Endodermal cell (in vitro differentiated cells): ENCODE measurements at regions not wholly inside any gene's neighbourhood (a gene's known extent, or its start where the extent isn't known, plus 50 kb on each side); places are given as distances from the start of the nearest gene placed in this dataset.

Experiments used
- DNase-seq: peaks from one replicate; pipeline ENCODE4 v3.0.0-alpha.2; 2017
- H3K27ac ChIP-seq: 2 replicates; pipeline ENCODE4 v1.5.1; 2013; ENCODE audit warnings: mild to moderate bottlenecking, low read depth, low read length, moderate library complexity
- H3K27me3 ChIP-seq: 2 replicates; pipeline ENCODE4 v1.6.1; 2013; ENCODE audit warnings: mild to moderate bottlenecking, low read length, moderate library complexity; ENCODE audit not compliant: insufficient read depth, control insufficient read depth, poor library complexity, severe bottlenecking
- H3K36me3 ChIP-seq: 2 replicates; pipeline ENCODE4 v1.7.0; 2013; ENCODE audit warnings: mild to moderate bottlenecking, low read length, moderate library complexity; ENCODE audit not compliant: control insufficient read depth, insufficient read depth
- H3K4me1 ChIP-seq: one replicate; pipeline ENCODE4 v1.7.0; 2013; ENCODE audit warnings: low read length; ENCODE audit not compliant: control insufficient read depth, insufficient read depth
- H3K4me3 ChIP-seq: 2 replicates; pipeline ENCODE4 v1.5.1; 2013; ENCODE audit warnings: mild to moderate bottlenecking, low read length, moderate library complexity
- H3K9ac ChIP-seq: 2 replicates; pipeline ENCODE4 v1.6.1; 2013; ENCODE audit warnings: mild to moderate bottlenecking, low read length, moderate library complexity; ENCODE audit not compliant: poor library complexity, severe bottlenecking; ENCODE audit errors: extremely low read depth
- H3K9me3 ChIP-seq: 2 replicates; pipeline ENCODE4 v1.6.1; 2013; ENCODE audit warnings: mild to moderate bottlenecking, low read length, moderate library complexity; ENCODE audit not compliant: control insufficient read depth
- H3K27ac Mint-ChIP-seq: 2 replicates; pipeline ENCODE4 v1.8.0; 2020; ENCODE audit warnings: mixed read lengths
- H3K27me3 Mint-ChIP-seq: 2 replicates; pipeline ENCODE4 v1.8.0; 2021; ENCODE audit warnings: mild to moderate bottlenecking, mixed read lengths; ENCODE audit not compliant: insufficient read depth
- H3K36me3 Mint-ChIP-seq: 2 replicates; pipeline ENCODE4 v1.8.0; 2020; ENCODE audit warnings: low read depth, mixed read lengths
- H3K4me1 Mint-ChIP-seq: 2 replicates; pipeline ENCODE4 v1.8.0; 2020; ENCODE audit warnings: mixed read lengths
- H3K4me3 Mint-ChIP-seq: 2 replicates; pipeline ENCODE4 v1.8.0; 2020; ENCODE audit warnings: mild to moderate bottlenecking, moderate library complexity, mixed read lengths
- H3K9me3 Mint-ChIP-seq: 2 replicates; pipeline ENCODE4 v1.8.0; 2020; ENCODE audit warnings: mild to moderate bottlenecking, mixed read lengths
- WGBS, 2 experiments: methylation state at CpG; one replicate each; pipeline versions ENCODE4 v1.1.5 to v1.1.7; 2013; ENCODE audit warnings: missing lambda C conversion rate in 2 of 2, mixed read lengths in 1 of 2; ENCODE audit not compliant: insufficient coverage in 1 of 2, insufficient read length in 1 of 2; 5-methylcytosine and 5-hydroxymethylcytosine counted together
- TF ChIP-seq, protein P1 (sequence below): fragments of 200-600 bp; sonication (generic); conservative IDR thresholded peaks from 2 replicates; pipeline ENCODE4 v1.5.0; 2021; ENCODE audit warnings: antibody characterized with exemption, mild to moderate bottlenecking

DNA sequence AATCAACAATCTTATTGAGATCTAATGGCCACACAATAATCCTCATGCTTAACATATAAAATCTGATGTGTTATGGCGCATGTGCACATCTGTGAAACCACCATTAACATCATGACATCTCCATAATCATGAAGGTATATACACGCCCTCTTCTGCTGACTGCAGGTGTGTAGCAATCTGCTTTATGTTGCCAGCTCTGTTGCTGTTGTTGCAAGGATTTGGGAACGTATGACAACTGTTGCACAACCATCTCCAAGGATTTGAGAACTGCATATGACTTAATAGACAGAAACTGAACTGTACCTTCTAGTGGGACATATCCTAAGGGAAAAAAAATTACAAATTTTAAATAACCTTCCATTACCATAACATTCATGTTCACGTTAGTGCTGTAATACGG is 243.5 kb upstream of the HSFY2 start:
- no peaks in the 10 kb centered on the region for H3K36me3 Mint-ChIP-seq
- H3K4me1 ChIP-seq, result no peaks in the 10 kb centered on the region
- no peaks in the 10 kb centered on the region for H3K36me3 ChIP-seq
- no peaks in the 10 kb centered on the region for H3K4me1 Mint-ChIP-seq
- 86% methylated on average over 4 of the region's 5 CpGs; no CpG with 5 or more reads in 1 of the 2 experiments for WGBS, 2 experiments
- no peak overlapping the region for H3K4me3 Mint-ChIP-seq
- no peak overlapping the region for H3K4me3 ChIP-seq
- DNase-seq, result no peak
- no peaks in the 10 kb centered on the region for H3K9me3 Mint-ChIP-seq
- no peaks in the 10 kb centered on the region for H3K27me3 Mint-ChIP-seq
- no peak overlapping the region for H3K27ac Mint-ChIP-seq
- no peaks in the 10 kb centered on the region for H3K9me3 ChIP-seq
- no peak overlapping the region for H3K9ac ChIP-seq
- H3K27me3 ChIP-seq, result no peaks in the 10 kb centered on the region
- TF ChIP-seq, protein P1, sequence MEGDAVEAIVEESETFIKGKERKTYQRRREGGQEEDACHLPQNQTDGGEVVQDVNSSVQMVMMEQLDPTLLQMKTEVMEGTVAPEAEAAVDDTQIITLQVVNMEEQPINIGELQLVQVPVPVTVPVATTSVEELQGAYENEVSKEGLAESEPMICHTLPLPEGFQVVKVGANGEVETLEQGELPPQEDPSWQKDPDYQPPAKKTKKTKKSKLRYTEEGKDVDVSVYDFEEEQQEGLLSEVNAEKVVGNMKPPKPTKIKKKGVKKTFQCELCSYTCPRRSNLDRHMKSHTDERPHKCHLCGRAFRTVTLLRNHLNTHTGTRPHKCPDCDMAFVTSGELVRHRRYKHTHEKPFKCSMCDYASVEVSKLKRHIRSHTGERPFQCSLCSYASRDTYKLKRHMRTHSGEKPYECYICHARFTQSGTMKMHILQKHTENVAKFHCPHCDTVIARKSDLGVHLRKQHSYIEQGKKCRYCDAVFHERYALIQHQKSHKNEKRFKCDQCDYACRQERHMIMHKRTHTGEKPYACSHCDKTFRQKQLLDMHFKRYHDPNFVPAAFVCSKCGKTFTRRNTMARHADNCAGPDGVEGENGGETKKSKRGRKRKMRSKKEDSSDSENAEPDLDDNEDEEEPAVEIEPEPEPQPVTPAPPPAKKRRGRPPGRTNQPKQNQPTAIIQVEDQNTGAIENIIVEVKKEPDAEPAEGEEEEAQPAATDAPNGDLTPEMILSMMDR, result no peak
- no peak overlapping the region for H3K27ac ChIP-seq

DNA sequence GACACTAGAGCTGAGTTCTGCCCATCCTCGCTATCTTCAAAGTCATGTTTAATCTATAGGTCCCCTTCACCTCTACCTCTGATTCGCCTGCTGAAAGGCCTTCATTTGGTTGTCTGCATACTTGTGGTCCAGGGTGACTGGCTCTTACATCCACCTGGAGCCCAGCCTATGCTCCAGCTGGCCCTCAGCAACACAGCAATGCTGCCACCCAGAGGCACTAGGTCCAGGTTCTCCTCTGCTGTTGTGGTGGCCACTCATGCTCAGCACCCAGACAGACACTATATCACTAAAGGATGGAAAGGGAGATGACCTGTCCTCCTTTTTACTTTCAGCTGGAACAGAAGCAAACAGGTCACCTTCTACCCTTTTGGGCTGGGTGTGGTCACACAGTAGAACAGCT is 242.3 kb upstream of the HSFY2 start:
- no peak overlapping the region for H3K4me3 Mint-ChIP-seq
- Histone ChIP-seq H3K4me1 (no peaks in the 10 kb centered on the region), H3K9ac (no peak overlapping the region), H3K27ac (no peak overlapping the region), H3K4me3 (no peak overlapping the region), H3K9me3 (no peaks in the 10 kb centered on the region), H3K36me3 (no peaks in the 10 kb centered on the region), H3K27me3 (no peaks in the 10 kb centered on the region)
- no peak for DNase-seq
- H3K9me3 Mint-ChIP-seq, result no peaks in the 10 kb centered on the region
- no peaks in the 10 kb centered on the region for H3K4me1 Mint-ChIP-seq
- no peaks in the 10 kb centered on the region for H3K27me3 Mint-ChIP-seq
- WGBS, 2 experiments, result 85 to 100% methylated on average over 1 to 2 of the region's 2 CpGs
- H3K27ac Mint-ChIP-seq, result no peak overlapping the region
- TF ChIP-seq, protein P1, result no peak
- H3K36me3 Mint-ChIP-seq, result no peaks in the 10 kb centered on the region

DNA sequence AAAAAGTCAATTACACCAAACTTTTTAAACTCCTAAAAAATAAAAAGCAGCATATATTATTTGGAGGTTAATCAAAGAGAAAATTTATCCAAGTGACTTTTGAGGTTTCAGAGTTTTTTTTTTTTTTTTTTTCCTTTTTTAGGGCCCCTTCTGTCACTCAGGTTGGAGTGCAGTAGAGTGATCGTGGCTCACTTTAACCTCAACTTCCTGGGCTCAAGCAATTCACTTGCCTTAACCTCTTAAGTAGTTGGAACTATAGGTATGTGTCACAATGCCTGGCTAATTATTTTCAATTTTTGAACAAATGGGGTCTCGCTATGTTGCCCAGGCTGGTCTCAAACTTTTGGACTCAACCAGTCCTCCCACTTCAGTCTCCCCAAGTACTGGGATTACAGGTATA is 241.7 kb upstream of the HSFY2 start:
- no peak overlapping the region for H3K27ac ChIP-seq
- no peaks in the 10 kb centered on the region for H3K27me3 ChIP-seq
- DNase-seq, result no peak
- WGBS, 2 experiments, result 87% methylated on average over 2 of the region's 2 CpGs; no CpG with 5 or more reads in 1 of the 2 experiments
- TF ChIP-seq, protein P1, result no peak
- H3K9ac ChIP-seq, result no peak overlapping the region
- no peak overlapping the region for H3K4me3 ChIP-seq
- H3K4me1 ChIP-seq, result no peaks in the 10 kb centered on the region
- H3K36me3 ChIP-seq, result no peaks in the 10 kb centered on the region
- H3K9me3 Mint-ChIP-seq, result no peaks in the 10 kb centered on the region
- H3K36me3 Mint-ChIP-seq, result no peaks in the 10 kb centered on the region
- H3K4me1 Mint-ChIP-seq, result no peaks in the 10 kb centered on the region
- H3K27me3 Mint-ChIP-seq, result no peaks in the 10 kb centered on the region
- H3K4me3 Mint-ChIP-seq, result no peak overlapping the region
- H3K27ac Mint-ChIP-seq, result no peak overlapping the region
- H3K9me3 ChIP-seq, result no peaks in the 10 kb centered on the region
